B cell (primary cell): ENCODE measurements at regions not wholly inside any gene's neighbourhood (a gene's known extent, or its start where the extent isn't known, plus 50 kb on each side); places are given as distances from the start of the nearest gene placed in this dataset.

Experiments used
- CTCF ChIP-seq: fragments of 200-600 bp; IDR thresholded peaks from one replicate; pipeline ENCODE4 v1.8.0; 2022; ENCODE audit warnings: antibody characterized with exemption, mild to moderate bottlenecking
- EZH2 ChIP-seq: IDR thresholded peaks from 2 replicates; pipeline ENCODE4 v1.6.1; 2012; ENCODE audit warnings: borderline replicate concordance, low read depth, mild to moderate bottlenecking, moderate library complexity, low read length; ENCODE audit not compliant: insufficient read depth, poor library complexity, severe bottlenecking

- TF ChIP-seq CTCF: no peak
- no peak for TF ChIP-seq EZH2
Observed at GRCh38 chr9:27732494-27732893, 159.2 kb upstream of the C9orf72 start.
